Suprapubic skin (tissue), 4 donors: ENCODE measurements at regions not wholly inside any gene's neighbourhood (a gene's known extent, or its start where the extent isn't known, plus 50 kb on each side); places are given as distances from the start of the nearest gene placed in this dataset.

Experiments
- DNase-seq, 2 donors: peaks; one replicate each; pipeline ENCODE4 v3.0.0-alpha.2; 2019; ENCODE audit warnings: low spot score in 2 of 2
- H3K27ac ChIP-seq: fragments of 200-600 bp; sonication (generic); one replicate; pipeline ENCODE4 v1.5.1; 2019
- H3K27me3 ChIP-seq: fragments of 200-600 bp; sonication (generic); one replicate; pipeline ENCODE4 v1.5.1; 2019
- H3K36me3 ChIP-seq: fragments of 200-600 bp; sonication (generic); one replicate; pipeline ENCODE4 v1.5.1; 2019
- H3K4me1 ChIP-seq: fragments of 200-600 bp; sonication (generic); one replicate; pipeline ENCODE4 v1.5.1; 2019
- H3K4me3 ChIP-seq: fragments of 200-600 bp; sonication (generic); one replicate; pipeline ENCODE4 v1.5.1; 2019; ENCODE audit warnings: mild to moderate bottlenecking
- H3K9me3 ChIP-seq: fragments of 200-600 bp; sonication (generic); one replicate; pipeline ENCODE4 v1.5.1; 2019
- CTCF ChIP-seq, 2 donors: fragments of 200-600 bp in 1 of 2; fragments of 450-650 bp in 1 of 2; sonication (generic) in 1 of 2; IDR thresholded peaks; one replicate each; pipeline ENCODE4 v1.5.1; 2016 to 2019; ENCODE audit warnings: antibody characterized with exemption in 2 of 2, mild to moderate bottlenecking in 1 of 2, moderate library complexity in 1 of 2
- EP300 ChIP-seq: sonication (generic); formaldehyde crosslinking; IDR thresholded peaks from one replicate; pipeline ENCODE4 v1.6.1; 2017; ENCODE audit warnings: antibody characterized with exemption
- POLR2A ChIP-seq, 2 donors: fragments of 450-650 bp; IDR thresholded peaks; one replicate each; pipeline ENCODE4 v1.6.1; 2017; ENCODE audit warnings: antibody characterized with exemption in 2 of 2, mild to moderate bottlenecking in 2 of 2, moderate library complexity in 2 of 2
- POLR2AphosphoS5 ChIP-seq, 3 donors: sonication (generic); formaldehyde crosslinking; IDR thresholded peaks; one replicate each; pipeline ENCODE4 v1.6.1; 2017; ENCODE audit warnings: antibody characterized with exemption in 3 of 3
- WGBS: methylation state at CpG from one replicate; pipeline ENCODE4 v1.1.5; 2018; 5-methylcytosine and 5-hydroxymethylcytosine counted together

- DNase-seq, result no peak
- H3K4me3 ChIP-seq, result no peak overlapping the region
- no peaks in the 10 kb centered on the region for H3K27me3 ChIP-seq
- WGBS, result 97% methylated on average over 4 of the region's 4 CpGs
- H3K36me3 ChIP-seq, result no peaks in the 10 kb centered on the region
- TF ChIP-seq CTCF (IDR thresholded peaks at IDR 0.05) (no peak), POLR2A (IDR thresholded peaks at IDR 0.05) (no peak), EP300 (no peak), POLR2AphosphoS5 (IDR thresholded peaks at IDR 0.05) (no peak)
- H3K27ac ChIP-seq, result no peak overlapping the region
- H3K9me3 ChIP-seq, result no peaks in the 10 kb centered on the region
- H3K4me1 ChIP-seq, result no peaks in the 10 kb centered on the region
Measured at GRCh38 chr12:24048446-24048845, 99.0 kb upstream of the SOX5 start.

- TF ChIP-seq POLR2A (IDR thresholded peaks at IDR 0.05) (no peak), CTCF (IDR thresholded peaks at IDR 0.05) (no peak), POLR2AphosphoS5 (IDR thresholded peaks at IDR 0.05) (no peak), EP300 (no peak)
- WGBS, result 86% methylated on average over 4 of the region's 4 CpGs
- H3K4me3 ChIP-seq, result no peak overlapping the region
- H3K4me1 ChIP-seq, result no peaks in the 10 kb centered on the region
- no peak for DNase-seq
- no peaks in the 10 kb centered on the region for H3K27me3 ChIP-seq
- H3K9me3 ChIP-seq, result no peaks in the 10 kb centered on the region
- no peak overlapping the region for H3K27ac ChIP-seq
- H3K36me3 ChIP-seq, result no peaks in the 10 kb centered on the region
Measured at GRCh38 chr12:24047326-24047725, 97.9 kb upstream of the SOX5 start.

GRCh38 chr12:24045816-24046257 lies 96.4 kb upstream of the SOX5 start:
- no peak overlapping the region for H3K4me3 ChIP-seq
- no peaks in the 10 kb centered on the region for H3K36me3 ChIP-seq
- no peak for DNase-seq
- TF ChIP-seq EP300 (no peak), POLR2AphosphoS5 (IDR thresholded peaks at IDR 0.05) (no peak), CTCF (IDR thresholded peaks at IDR 0.05) (no peak), POLR2A (IDR thresholded peaks at IDR 0.05) (no peak)
- WGBS, result 20% methylated on average over 5 of the region's 5 CpGs
- no peaks in the 10 kb centered on the region for H3K4me1 ChIP-seq
- H3K27me3 ChIP-seq, result no peaks in the 10 kb centered on the region
- H3K9me3 ChIP-seq, result no peaks in the 10 kb centered on the region
- no peak overlapping the region for H3K27ac ChIP-seq

- TF ChIP-seq POLR2A (IDR thresholded peaks at IDR 0.05), result no peak
- no peak for TF ChIP-seq EP300
- TF ChIP-seq POLR2AphosphoS5 (IDR thresholded peaks at IDR 0.05), result no peak
- no peak for TF ChIP-seq CTCF (IDR thresholded peaks at IDR 0.05)
- 93% methylated on average over 5 of the region's 5 CpGs for WGBS
- Histone ChIP-seq H3K9me3 (no peaks in the 10 kb centered on the region), H3K36me3 (no peaks in the 10 kb centered on the region), H3K4me3 (no peak overlapping the region), H3K27me3 (no peaks in the 10 kb centered on the region), H3K27ac (no peak overlapping the region), H3K4me1 (no peaks in the 10 kb centered on the region)
- no peak for DNase-seq
Measured at GRCh38 chr12:24044941-24045703, 95.7 kb upstream of the SOX5 start.

GRCh38 chr12:24042651-24043050 lies 93.2 kb upstream of the SOX5 start:
- H3K4me1 ChIP-seq, result no peaks in the 10 kb centered on the region
- no peak overlapping the region for H3K27ac ChIP-seq
- no peak for DNase-seq
- H3K4me3 ChIP-seq, result no peak overlapping the region
- TF ChIP-seq POLR2A (IDR thresholded peaks at IDR 0.05) (no peak), CTCF (IDR thresholded peaks at IDR 0.05) (no peak), POLR2AphosphoS5 (IDR thresholded peaks at IDR 0.05) (no peak), EP300 (no peak)
- no peaks in the 10 kb centered on the region for H3K36me3 ChIP-seq
- no peaks in the 10 kb centered on the region for H3K9me3 ChIP-seq
- H3K27me3 ChIP-seq, result no peaks in the 10 kb centered on the region
